CD4-positive, alpha-beta T cell treated with Interferon alpha-2 for 1 hour (primary cell): ENCODE measurements at regions not wholly inside any gene's neighbourhood (a gene's known extent, or its start where the extent isn't known, plus 50 kb on each side); places are given as distances from the start of the nearest gene placed in this dataset.
"Not testable (repeated sequence)": the region's sequence is repeated elsewhere in the genome, so short reads cannot be mapped to it uniquely, and the experiment has no call there.

Source experiments
- DNase-seq, 2 donors: peaks; one replicate each; pipeline ENCODE4 v3.0.0-alpha.2; 2020 to 2022

DNA sequence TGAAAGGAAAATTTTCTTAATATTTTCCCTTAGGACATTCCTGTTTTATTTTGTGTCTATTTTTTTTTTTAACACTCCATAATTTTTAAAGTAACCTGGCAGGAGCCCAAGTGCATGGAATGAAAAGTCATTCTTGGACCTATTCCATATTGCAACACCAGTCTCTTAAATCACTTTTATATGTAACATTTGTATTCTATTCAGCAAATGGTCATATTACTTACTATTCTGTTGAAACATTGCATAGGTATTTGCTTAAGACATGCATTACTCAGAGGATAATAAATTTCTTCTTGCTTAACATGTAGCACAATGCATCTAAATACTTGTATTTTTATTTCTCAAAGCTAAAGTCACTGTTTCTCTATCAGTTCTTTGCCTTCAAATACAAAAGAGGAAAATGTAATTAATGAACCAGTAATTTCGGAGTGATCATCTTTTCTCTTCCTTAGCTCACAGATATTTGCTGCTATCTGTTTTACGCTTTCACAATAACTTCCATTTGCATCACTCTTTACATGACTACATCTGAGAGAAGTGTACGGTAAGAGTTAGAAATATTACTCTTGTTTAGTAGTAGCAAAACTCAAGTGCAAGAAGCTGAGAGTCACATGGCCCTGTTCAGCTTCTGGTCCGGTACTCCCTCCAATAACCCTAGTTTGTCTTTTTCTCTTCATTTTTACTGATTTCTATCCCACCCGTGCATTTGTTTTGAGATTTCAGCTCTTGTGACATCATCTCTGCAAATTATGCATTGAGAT lies 394.8 kb downstream of the USP25 start:
- no peak for DNase-seq

- no peak for DNase-seq
Observed at GRCh38 chr21:16125274-16125673, 395.5 kb downstream of the USP25 start.

- not testable (repeated sequence) for DNase-seq
Observed at GRCh38 chr21:16132453-16132852, 402.7 kb downstream of the USP25 start.

GRCh38 chr21:16133248-16133647 lies 403.5 kb downstream of the USP25 start:
- no peak for DNase-seq

GRCh38 chr21:16134134-16134533 lies 404.4 kb downstream of the USP25 start:
- no peak for DNase-seq

- no peak for DNase-seq
Observed at GRCh38 chr21:16137106-16137505, 407.3 kb downstream of the USP25 start.

DNA sequence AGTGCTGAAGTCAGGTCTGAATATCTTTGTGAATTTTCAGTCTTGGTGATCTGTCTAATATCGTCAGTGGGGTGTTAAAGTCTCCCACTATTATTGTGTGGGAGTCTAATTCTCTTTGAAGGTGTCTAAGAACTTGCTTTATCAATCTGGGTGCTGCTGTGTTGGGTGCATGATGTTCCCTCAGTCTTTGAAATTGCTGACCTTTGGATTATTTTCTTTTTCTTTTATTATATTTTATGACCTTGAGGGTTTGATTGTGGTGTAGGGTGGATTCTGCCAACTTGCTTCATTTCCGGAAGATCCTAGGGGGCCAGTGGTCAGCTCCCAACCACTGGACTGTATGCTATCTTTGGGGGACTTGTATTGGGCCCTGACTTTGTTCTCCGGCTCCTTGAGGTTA lies 415.3 kb downstream of the USP25 start:
- no peak for DNase-seq

GRCh38 chr21:16145479-16145878 lies 415.7 kb downstream of the USP25 start:
- no peak for DNase-seq

- DNase-seq = no peak
Observed at GRCh38 chr21:16154321-16154720, 424.5 kb downstream of the USP25 start.

GRCh38 chr21:16154951-16155635 lies 425.3 kb downstream of the USP25 start:
- no peak for DNase-seq

DNA sequence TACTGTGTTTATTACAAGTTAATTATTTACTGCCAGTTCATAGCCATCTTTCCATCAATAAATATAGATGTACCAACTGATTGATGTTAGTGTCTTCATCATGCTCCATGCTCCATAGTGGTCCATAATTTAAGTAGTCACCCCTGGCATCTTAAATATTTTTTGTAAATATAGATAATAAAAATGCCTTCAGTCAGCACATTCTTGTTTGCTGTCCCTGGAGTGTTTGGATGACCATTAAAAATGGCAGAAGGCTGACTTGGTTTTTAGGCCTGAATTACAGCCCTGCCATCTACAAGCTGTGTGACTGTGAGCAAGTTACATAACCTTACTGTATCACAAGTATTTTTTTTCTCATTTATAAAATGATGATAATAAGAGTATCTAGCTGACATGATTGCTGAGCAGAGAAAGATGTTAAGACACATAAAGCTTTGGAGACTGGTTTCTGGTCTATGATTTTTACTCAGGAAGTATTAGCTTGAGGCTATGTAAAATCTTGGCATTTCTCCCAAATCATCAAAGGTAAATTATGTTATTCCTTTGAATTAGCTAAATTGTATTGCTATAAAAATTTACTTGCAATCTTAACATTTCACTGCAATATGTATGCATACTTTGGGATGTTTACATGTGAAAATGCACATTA lies 427.2 kb downstream of the USP25 start:
- no peak for DNase-seq

DNA sequence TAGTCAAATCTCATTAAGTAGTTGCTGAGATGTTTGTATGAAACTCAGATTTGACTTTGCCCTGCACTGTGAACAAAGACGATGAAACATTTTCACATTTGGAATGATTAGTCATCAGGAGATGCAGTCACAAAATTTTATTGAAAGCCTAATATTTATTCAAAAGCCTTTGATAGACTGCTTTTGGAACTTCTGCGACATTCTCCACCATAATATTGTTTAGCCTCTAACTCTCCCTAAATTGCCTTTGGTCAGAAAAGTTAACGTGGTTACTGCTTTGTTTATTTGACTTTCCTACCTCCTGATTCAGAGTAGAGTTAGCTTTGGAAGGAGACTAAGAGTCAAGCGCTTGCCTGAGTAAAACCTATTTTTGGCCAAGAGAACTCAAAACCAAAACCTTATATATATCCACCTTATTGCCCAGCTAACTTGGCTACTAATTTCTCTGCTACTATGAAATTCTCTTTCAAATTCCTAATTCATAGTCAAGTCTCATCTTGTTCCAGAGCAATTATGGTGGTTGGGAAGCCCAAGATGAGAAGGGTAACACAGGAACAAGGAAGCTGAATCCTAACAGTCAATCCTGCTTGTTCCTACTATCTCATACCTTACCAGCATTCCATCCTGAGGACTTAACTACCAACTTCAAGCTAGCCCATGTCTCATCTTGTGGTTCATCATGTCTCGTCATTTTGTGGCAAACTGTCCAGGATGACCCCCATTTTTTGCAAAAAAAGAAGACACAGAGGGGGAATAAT lies 429.6 kb downstream of the USP25 start:
- DNase-seq = no peak

GRCh38 chr21:16159971-16160350 lies 430.2 kb downstream of the USP25 start:
- DNase-seq = no peak

DNA sequence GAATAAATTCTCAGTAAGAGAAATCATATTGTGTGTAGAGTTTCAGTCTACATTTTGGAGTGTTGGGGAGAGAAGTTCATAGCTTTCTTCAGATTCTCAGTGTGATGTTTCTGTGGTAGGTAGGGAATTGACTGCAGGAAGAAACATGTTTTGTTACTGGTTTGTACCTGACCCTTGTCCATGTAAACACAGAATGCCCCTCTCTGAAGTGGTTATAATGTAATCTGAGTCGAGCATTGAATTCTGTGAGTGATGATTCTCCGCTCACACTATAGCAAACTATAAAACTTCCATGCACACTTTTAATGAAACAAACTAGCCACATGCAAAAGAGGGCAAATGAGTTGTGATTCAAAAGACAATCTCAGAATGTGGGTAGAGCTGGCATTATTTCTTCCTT lies 433.2 kb downstream of the USP25 start:
- no peak for DNase-seq

DNA sequence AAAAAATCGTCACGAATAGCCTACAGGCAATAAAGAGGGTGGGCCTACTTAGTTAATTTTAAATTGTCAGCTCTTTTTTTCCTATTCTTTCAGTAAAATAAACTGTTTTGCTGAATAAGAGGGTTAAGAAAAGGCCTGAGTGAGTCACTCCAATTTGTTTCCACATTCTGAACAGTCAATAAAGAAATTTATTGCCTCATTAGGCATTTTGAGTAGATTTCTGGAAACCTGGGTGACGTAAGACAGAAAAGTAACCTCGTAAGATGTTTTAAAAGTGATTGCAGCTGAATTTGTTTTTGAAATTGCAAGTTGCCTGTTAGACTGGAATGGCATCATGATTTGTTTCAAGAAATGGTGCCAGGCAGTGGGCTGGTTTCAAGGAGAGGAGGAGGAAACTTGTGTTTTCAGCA lies 439.3 kb downstream of the USP25 start:
- DNase-seq = no peak

DNA sequence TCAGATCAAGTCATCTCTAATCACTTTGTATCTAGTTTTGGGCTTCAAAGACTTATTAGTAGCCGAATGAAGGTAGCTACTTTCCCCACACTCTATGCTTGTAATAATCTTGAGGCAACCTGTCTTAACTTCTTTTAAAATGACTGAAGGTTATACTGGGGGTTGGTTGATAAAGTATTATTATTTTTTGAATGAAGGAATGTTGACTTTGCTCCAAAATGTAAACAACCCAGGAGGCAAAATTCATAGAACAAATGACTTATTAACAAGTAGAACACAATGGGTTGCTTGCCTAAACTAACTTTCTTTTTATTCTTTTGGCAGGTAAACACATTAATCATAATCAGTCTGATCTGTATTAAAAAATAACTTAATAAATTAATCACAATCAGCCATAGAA lies 440.0 kb downstream of the USP25 start:
- no peak for DNase-seq

DNA sequence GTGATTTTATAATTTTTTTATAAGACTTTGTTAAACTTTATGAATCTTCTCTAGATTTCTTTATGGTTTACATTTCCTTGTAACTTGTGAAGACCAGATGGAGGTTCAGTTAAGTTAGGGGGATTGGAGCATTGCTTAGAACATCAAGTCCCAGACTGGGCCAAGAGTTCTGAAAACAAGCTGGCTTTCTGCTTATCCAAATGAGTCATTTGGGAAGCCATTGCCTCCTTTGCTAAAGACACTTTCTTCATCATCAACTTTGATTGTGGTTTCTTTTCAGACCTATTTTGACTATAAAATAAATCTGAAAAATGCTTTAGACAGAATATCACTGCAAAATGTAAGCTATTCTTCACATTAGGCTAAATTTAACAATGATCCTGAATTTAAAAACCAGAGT lies 446.8 kb downstream of the USP25 start:
- DNase-seq = no peak

DNA sequence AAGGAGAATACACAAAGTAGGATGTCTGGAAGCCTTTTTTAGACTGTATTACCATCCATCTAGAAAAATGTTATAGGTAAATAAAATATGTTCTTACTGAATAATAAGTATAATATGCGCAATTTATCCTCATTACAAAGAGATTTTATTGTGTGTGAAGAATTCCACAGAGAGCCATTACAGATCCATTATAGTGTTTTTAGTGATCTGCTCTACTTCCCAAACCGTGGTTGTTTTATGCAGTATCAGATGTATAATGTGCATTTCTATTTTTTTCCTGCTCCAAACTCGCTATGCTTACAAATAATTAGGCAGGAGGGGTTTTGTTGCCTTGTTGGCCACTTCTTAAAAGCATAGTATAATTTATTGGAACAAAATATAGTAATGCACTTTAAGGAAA lies 447.8 kb downstream of the USP25 start:
- DNase-seq = no peak

DNA sequence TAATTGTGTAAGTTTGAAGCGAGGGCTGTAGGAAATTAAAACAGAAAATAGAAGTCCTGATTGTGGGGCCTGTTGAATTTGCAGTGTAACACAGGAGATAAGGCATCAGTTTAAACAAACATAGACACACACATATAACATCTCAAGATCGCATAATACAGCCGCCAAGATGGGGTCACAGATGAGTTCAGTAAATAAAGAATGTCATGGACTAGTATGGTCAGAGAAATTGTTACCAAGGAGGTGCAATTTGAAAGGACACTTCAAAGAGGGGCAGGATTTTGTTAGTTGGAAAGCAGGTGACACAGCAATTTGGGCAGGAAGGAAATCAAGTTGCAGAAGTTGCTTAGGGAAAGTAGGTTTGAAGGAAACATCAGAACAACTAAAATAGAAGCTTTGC lies 450.0 kb downstream of the USP25 start:
- DNase-seq = no peak

- no peak for DNase-seq
Observed at GRCh38 chr21:16180614-16181013, 450.8 kb downstream of the USP25 start.

GRCh38 chr21:16181018-16181417 lies 451.2 kb downstream of the USP25 start:
- DNase-seq = no peak

DNA sequence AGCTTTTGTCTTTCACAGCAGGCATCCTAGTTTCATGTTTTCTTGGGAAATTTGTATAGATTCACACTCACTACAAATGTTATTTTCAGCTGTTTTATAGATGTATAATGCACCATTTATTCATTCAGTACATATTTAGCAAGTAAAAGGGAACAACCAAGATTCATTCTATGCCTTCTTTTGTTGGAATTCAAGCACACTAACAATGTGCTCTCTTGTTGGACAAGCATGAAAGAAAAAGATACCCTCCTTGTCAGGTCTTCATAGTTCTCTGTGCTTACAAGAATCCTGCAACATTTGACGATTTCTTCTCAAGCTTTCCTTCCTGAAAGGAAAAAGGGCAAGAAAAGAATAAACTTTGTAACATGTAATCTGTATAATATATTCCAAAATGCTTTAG lies 456.0 kb downstream of the USP25 start:
- no peak for DNase-seq

GRCh38 chr21:16186742-16187141 lies 457.0 kb downstream of the USP25 start:
- DNase-seq = no peak
